ENCODE measurements at regions not wholly inside any gene's neighbourhood (a gene's known extent, or its start where the extent isn't known, plus 50 kb on each side); places are given as distances from the start of the nearest gene placed in this dataset.

GRCh38 chr13:31528758-31529157 is 210.6 kb upstream of the RXFP2 start:
- TF ChIP-seq POLR2A (IDR thresholded peaks at IDR 0.05; ENCODE audit: low read depth, low read length) (no peak), POLR2AphosphoS5 (IDR thresholded peaks at IDR 0.05; ENCODE audit: low read depth, low read length) (no peak)

Measured in GM12892 (cell line).